Fibroblast of skin of scalp (primary cell): ENCODE measurements at regions not wholly inside any gene's neighbourhood (a gene's known extent, or its start where the extent isn't known, plus 50 kb on each side); places are given as distances from the start of the nearest gene placed in this dataset.

Experiments
- DNase-seq: peaks from one replicate; pipeline ENCODE4 v3.0.0-alpha.2; 2013

GRCh38 chr9:35540315-35540714 lies 50.4 kb downstream of the RUSC2 start:
- peak; percentile 47 for DNase-seq

GRCh38 chr9:35546853-35547252 lies 56.9 kb downstream of the RUSC2 start:
- DNase-seq = no peak

GRCh38 chr9:35547889-35548418 lies 57.1 kb upstream of the TESK1 start:
- no peak for DNase-seq

- DNase-seq = no peak
Observed at GRCh38 chr9:35548571-35548970, 56.5 kb upstream of the TESK1 start.

GRCh38 chr9:35549441-35549840 lies 55.6 kb upstream of the TESK1 start:
- DNase-seq = no peak

- DNase-seq = no peak
Observed at GRCh38 chr9:35552376-35552775, 52.7 kb upstream of the TESK1 start.

GRCh38 chr9:35552837-35553236 lies 52.2 kb upstream of the TESK1 start:
- peak; percentile 60 for DNase-seq

GRCh38 chr9:35553670-35554543 lies 51.2 kb upstream of the TESK1 start:
- peak; percentile 89 for DNase-seq

- no peak for DNase-seq
Observed at GRCh38 chr9:35555246-35555701, 49.8 kb upstream of the TESK1 start.
